H54 (cell line): ENCODE measurements at regions not wholly inside any gene's neighbourhood (a gene's known extent, or its start where the extent isn't known, plus 50 kb on each side); places are given as distances from the start of the nearest gene placed in this dataset.
A peak's percentile ranks its signal among the peaks of the same experiment; 100 is the strongest.
"Not testable (repeated sequence)": the region's sequence is repeated elsewhere in the genome, so short reads cannot be mapped to it uniquely, and the experiment has no call there.

ENCODE experiments used
- DNase-seq: peaks from one replicate; pipeline ENCODE4 v3.0.0; 2011; ENCODE audit warnings: low spot score, mixed read lengths; ENCODE audit not compliant: insufficient read length
- FAIRE-seq: peaks from 3 replicates; lab custom pipeline; 2011; peaks lifted over from hg19 to GRCh38; lab: Jason Lieb, UNC
- POLR2A ChIP-seq: IDR thresholded peaks from 2 replicates; pipeline ENCODE4 v1.6.1; 2011; ENCODE audit warnings: low read depth, mild to moderate bottlenecking, low read length

DNA sequence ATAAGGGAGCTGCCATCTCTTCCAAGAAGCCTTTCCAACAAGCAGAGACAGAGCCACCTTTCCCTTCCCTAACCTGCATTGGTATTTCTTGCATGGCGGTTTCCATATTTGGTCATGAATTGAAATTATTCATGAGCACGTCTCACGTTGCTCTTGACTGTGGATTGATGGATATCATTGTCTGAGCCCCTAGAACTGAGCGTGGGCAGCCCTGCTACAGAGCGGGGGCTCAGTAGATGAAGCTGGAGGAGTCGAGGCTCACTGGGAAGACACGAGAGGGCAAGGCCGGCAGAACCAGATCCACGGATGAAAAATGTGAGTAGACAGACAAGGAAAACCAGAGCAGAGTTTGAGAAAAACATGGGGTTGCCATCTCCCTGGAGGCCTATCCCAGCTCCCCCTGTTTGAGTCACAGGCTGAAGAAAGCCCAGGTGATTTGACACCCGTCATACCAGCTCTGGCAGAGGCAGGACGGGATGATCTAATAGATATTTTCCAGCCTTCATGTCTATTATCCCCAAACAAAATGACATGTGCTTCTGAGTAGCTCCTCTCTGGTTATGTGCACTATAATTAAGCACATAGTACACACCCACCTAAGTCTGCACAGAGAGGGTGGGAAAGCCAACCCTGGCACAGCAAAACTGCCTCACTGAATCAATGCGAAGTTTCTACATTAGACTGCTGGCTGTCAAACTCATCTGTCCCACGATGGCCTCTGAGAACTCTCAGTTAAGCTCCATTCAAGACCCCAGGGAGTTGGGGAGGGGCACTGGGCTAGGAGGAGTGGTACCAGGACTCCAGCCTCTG lies 363.5 kb upstream of the KLHL29 start:
- DNase-seq (no peak), FAIRE-seq (no peak)
- no peak for TF ChIP-seq POLR2A

DNA sequence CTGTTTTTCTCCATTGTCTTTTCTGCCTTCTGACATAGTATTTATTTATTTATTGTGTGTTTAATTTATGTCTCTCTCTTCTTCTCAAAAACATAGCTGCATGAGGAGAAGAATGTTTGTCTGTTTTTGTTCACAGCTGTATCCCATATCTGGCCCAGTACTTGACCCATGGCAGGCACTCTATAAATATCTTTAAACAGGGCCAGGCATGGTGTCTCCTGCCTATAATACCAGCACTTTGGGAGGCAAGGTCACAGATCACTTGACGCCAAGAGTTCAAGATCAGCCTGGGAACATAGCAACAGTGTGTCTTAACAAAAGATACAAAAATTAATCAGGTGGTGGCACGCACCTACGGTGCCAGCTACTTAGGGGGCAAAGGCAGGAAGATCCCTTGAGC lies 361.3 kb upstream of the KLHL29 start:
- DNase-seq (no peak), FAIRE-seq (no peak)
- no peak for TF ChIP-seq POLR2A

DNA sequence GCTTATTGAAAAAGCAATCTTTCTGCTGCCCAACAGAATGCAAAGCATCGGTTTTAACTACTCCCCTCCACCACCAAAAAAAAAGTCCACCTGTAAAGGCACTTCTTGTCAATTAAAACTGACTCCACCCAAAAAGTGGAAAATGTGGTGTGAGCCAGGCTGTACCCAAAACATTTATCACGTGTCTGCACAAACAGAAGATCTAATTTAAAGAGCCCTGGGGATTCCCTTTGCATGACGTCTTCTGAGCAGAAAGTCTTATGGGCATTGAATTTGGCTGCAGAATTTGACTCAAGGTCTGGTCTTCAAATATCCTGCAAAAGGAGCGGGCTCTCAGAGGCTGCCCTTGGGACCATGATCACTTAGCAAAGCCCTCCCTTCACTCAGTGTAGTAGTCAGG lies 358.3 kb upstream of the KLHL29 start:
- no peak for TF ChIP-seq POLR2A
- no peak for DNase-seq
- no peak for FAIRE-seq

DNA sequence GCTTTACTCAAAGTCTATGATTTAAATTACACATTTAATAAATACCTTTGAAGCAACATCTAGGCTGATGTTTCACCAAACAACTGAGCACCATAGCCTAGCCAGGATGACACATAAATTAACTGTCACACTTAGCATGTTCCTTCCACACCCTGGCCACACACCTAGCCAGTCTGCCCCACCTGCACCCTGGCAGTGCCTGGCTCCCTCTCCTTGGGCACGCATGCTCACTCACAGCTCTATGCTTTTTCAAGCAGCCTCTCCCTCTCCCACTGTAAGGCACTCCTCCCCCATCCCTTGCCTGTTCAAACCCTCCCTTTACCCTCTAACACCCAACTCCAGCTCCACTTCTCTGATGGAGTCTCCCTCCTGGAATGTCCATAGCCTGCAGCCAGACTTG lies 357.6 kb upstream of the KLHL29 start:
- no peak for TF ChIP-seq POLR2A
- DNase-seq = no peak
- FAIRE-seq = no peak

DNA sequence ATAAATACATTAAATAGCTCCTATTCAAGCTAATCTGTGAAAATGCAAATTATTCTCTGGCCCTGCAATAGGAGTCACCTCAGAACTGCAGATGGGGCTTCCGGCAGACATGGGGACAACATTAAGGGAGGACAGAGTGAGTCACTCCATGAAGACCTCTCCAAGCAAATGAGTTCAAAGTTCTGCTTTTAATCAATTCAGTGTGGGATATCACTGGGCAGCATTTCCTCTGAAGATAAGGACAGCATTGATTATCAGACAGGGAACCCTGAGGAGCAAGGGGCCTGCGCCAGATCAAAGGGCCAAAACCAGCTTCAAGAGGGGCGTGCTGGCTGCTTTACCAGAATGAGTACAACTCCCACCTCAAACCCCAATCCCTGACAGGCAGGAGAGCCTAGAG lies 356.9 kb upstream of the KLHL29 start:
- no peak for DNase-seq
- TF ChIP-seq POLR2A = no peak
- no peak for FAIRE-seq

DNA sequence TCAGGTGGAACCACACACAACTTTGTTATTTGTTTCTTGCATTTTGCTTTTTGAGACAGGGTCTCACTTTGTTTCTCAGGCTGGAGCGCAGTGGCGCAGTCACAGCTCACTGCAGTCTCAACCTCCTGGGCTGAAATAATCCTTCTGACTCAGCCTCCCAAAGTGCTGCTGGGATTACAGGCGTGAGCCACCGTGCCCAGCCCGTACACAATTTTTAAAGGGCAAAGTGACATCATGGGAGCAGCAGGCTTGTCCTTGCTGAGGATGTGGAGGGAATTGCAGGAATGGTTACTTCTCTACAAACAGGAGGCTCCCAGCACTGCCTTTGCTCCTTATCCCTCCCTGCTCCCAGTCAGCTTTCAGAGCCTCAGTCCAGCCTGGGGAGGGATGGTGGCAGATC lies 355.9 kb upstream of the KLHL29 start:
- TF ChIP-seq POLR2A = no peak
- FAIRE-seq = no peak

DNA sequence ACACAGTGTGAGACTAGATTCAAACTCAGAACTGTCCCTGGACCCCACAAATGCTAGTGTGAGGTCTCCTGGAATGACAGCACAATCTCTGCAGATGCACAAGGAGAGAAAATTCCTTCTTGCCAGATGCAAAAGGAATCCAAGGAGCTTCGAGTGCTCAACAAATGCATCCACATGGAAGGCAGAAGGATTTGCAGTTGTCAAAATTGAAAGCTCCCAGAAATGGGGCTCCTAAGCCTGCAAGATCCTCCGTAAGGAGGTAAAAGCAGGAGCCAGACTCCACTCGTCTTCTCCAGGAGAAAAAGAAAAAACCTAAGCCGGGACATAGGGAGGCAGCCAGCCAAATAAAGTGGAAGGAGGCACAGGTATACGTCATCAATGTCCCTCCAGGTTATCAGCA lies 355.0 kb upstream of the KLHL29 start:
- FAIRE-seq (no peak), DNase-seq (no peak)
- TF ChIP-seq POLR2A = no peak

More for the DNA sequence above, 355.9 kb upstream of the KLHL29 start:
- DNase-seq = no peak

DNA sequence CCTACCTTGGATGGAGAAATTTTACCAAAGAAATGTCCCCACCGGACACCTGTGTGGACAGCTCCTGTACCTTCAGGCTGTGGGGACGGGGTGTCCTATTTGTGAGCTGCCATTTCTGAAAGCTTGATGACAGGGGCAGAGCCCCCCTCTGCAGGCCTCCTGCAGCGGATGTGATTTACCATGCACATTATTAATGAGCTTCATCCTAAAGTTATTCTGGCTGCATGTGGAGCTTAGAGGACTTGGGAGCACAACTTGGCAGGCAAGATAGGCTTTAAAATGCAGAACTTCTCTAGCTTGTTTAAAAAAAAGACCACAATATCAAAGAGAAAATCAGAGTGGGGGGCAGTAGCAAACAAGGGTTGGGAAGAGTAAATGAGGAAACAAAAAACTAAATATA lies 350.0 kb upstream of the KLHL29 start:
- no peak for TF ChIP-seq POLR2A
- DNase-seq (no peak), FAIRE-seq (no peak)

DNA sequence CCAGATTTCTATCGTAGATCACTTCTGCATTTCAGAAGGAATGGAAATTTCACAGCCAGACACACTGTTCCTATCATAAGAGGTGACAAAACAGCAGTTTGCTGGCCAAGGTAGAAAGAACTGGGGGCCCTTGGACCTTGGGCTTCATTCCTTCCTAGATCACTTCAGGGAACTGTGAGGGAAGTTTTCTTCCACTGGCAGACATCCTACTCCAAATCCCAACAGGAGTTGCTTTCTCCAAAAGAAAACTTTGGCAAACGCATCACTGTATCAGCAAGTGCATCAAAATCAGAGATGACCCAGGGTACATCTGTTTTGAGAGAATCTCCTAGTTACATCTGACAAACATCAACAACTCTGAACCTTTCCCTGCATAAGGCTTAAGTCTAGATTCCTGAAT lies 348.4 kb upstream of the KLHL29 start:
- no peak for DNase-seq
- no peak for FAIRE-seq
- no peak for TF ChIP-seq POLR2A

DNA sequence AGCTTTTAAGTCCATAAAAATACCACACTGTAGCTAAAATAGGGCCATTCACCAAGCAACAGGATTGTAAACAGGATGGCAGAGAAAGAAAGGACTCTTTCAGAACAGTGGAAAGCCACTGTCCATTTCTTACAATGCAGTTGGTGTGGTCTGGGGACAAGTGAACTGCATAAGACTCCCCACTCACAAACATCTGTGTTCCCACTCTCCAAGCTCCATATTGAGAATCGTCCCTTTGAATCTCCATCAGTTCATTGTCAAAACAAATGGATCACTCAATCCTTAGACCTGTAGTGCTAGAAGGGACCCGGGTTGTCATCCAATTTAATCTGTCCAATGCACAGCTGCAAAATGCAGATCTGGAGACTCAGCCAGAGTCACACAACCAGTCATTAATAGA lies 347.4 kb upstream of the KLHL29 start:
- TF ChIP-seq POLR2A = no peak
- DNase-seq = no peak
- FAIRE-seq = no peak

DNA sequence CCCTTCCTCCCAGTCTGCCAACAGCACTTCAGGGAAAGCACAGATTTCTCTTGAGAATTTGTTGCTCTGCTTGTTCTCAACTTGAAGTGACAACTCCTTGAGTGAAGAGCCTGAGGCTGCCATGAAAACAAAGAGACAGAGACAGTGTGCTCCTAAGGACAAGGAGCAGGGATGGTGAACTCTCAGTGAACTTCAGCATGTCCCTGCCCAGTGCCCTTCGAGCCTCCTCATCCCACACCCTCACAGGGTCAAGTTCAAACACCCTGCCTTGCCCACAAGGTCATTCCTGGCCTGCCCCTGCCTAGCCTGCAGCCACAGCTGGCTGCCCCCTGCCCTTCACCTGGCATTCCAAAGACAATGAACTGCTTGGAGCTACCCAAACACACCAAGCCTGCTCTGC lies 343.5 kb upstream of the KLHL29 start:
- TF ChIP-seq POLR2A = no peak
- DNase-seq (no peak), FAIRE-seq (no peak)

DNA sequence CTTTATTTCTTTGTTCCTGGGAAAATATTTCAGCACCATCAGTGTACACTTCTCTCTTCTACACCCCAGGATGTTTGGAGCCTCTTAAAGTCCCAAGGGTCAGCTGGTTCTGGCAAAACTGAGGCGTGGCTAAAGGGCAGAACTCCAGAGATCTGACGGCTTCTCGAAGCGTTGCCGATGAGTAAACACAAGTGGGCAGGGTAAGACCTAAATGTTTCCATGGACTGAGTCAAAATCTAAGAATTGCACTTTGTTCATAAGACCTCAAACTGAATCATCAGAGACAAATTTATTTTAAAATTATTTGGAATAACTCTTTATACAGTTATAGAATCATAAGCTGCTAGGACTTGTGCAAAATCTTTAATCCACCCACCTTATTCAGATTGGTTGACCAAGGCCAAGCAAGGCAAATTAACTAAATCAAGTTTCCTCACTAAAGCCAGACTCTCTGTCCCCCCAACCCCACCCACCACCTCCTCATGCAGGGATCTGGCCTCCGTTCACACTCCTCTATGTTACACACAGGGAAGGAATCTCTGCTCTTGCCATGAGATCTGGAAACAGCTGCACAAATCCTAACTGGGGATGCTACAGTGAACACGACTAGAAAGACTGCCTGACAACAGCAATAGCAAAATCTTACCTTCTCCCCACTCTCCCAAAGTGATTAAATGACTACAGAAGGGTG lies 342.6 kb upstream of the KLHL29 start:
- TF ChIP-seq POLR2A = no peak

DNA sequence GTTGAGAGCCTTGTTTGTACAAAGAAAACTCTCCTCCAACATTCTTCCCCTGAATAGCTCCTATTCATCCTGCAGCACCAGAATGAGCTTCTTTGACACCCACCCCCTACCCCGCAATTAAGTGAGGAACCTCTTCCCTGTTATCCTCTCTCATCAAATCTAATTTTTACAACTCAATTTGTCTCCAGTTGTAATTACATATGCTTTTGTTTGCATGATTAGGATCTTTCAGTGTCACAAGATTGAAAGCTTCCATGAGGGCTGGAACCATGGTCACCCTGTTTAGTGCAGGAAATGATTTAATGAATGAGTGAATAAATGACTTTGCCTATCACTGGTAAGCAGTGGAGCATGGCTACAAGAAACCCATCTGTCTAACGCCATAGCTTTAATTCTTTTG lies 334.6 kb upstream of the KLHL29 start:
- DNase-seq (no peak), FAIRE-seq (no peak)
- no peak for TF ChIP-seq POLR2A

More for the DNA sequence above, 342.6 kb upstream of the KLHL29 start:
- FAIRE-seq = no peak
- no peak for DNase-seq

DNA sequence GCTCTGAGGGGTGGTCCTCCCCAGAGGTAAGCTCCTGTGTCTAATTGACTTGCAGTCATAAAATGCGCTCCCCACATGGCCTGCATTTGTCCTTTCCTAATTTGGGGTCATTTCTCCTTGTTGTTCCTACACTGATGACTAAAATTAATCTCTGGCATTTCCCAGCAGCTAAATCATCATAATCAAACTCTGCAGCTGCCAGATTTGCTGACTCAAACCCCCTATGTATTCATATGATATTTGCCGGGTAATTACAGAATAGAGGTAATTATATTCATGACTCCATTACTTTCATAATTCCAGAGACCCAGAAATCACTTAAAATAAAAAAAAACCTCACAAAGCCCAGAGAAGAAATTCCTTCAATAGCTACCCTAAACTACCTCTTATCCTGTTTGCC lies 331.4 kb upstream of the KLHL29 start:
- DNase-seq (no peak), FAIRE-seq (no peak)
- TF ChIP-seq POLR2A = no peak

DNA sequence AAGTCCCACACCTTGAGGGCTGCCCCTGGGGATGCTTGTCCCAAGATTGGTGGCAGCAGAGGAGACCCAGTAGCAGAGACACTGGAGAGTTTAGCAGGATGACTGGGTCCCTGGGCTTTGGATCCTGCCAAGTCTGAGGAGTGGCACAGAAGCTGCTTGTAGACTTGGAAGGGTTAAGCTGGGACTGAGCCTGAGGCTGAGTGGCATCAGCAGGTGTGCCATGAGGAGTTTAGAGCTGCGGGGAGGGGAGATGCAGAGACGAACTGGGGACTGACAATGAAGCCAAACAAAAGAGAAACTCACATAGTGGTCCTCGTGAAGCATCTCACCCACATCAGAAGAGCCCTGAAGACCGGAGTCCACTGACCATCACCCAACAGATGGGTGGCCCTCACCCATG lies 329.7 kb upstream of the KLHL29 start:
- FAIRE-seq = no peak
- TF ChIP-seq POLR2A = no peak
- DNase-seq = no peak

DNA sequence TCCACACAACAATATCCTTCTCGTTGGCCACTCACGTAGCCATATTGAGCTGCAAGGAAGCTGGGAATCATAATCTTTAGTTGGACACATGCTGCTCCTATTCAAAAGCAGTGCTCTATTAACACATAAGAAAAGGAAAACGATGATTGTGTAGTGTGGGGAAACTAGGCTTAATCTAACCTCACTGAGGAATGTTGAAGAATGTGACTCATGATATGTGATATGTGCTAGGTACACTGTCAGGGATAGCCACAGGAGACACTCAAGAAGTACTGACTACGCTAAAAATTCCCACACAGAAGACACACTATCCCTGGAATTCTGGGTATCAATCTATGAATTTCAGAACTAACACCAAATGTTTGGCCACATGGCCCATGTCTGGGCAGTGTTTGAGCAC lies 328.1 kb upstream of the KLHL29 start:
- not testable (repeated sequence) for DNase-seq
- peak; percentile 20 for FAIRE-seq
